ENCODE measurements at regions not wholly inside any gene's neighbourhood (a gene's known extent, or its start where the extent isn't known, plus 50 kb on each side); places are given as distances from the start of the nearest gene placed in this dataset.

DNA sequence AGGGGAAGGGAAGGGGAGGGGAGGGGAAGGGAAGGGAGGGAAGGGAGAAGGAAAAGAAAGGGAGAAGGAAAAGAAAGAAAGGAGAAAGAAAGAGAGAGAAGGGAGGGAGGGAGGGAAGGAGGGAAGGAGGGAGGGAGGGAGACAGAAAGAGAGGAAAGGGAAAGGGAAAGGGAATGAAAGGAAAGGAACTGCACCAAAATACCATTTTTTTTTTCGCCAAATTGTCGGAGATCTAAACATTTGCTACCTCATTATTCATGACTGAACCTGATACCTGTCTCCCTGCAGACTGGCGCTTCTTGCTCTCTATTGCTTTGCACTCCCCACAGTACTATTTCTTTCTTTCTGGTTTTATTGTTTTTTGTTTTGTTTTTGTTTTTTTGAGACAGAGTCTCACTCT, 117.3 kb upstream of the LGSN start:
- Mint-ChIP-seq H3K4me3 (ENCODE audit: unreplicated experiment) (no peak overlapping the region), H3K4me1 (ENCODE audit: low read depth, unreplicated experiment) (peaks cover 3% of the 10 kb centered on the region)

DNA sequence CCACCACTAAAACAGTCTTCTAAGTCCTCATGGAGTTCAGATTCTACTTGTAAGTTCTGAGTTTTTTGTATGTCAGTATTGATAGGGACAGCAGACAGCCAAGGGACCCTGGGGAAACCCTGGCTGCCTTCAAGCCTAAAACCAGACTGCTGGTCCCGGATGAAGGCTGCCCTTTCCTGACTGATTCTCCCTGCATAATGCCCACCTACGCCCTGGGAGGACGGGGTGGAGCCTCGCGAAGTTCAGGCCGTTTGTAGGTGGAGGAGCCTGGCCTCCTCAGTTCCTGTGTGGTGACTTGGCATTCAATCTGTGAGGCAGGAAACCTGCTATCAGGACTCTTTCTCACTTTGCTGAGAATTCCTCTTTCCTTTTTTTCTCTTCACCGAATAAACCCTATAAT, 120.3 kb upstream of the LGSN start:
- TF ChIP-seq, protein P1, sequence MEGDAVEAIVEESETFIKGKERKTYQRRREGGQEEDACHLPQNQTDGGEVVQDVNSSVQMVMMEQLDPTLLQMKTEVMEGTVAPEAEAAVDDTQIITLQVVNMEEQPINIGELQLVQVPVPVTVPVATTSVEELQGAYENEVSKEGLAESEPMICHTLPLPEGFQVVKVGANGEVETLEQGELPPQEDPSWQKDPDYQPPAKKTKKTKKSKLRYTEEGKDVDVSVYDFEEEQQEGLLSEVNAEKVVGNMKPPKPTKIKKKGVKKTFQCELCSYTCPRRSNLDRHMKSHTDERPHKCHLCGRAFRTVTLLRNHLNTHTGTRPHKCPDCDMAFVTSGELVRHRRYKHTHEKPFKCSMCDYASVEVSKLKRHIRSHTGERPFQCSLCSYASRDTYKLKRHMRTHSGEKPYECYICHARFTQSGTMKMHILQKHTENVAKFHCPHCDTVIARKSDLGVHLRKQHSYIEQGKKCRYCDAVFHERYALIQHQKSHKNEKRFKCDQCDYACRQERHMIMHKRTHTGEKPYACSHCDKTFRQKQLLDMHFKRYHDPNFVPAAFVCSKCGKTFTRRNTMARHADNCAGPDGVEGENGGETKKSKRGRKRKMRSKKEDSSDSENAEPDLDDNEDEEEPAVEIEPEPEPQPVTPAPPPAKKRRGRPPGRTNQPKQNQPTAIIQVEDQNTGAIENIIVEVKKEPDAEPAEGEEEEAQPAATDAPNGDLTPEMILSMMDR (IDR thresholded peaks at IDR 0.05; ENCODE audit: partially characterized antibody, unreplicated experiment): no peak
- H3K36me3 Mint-ChIP-seq (ENCODE audit: unreplicated experiment): no peaks in the 10 kb centered on the region
- peak; percentile 51 for DNase-seq
- no peak overlapping the region for H3K27ac Mint-ChIP-seq (ENCODE audit: unreplicated experiment)
- no peak overlapping the region for H3K4me3 Mint-ChIP-seq (ENCODE audit: unreplicated experiment)
- peaks cover 3% of the 10 kb centered on the region for H3K4me1 Mint-ChIP-seq (ENCODE audit: low read depth, unreplicated experiment)
- H3K27me3 Mint-ChIP-seq (ENCODE audit: unreplicated experiment): peaks cover 9% of the 10 kb centered on the region
- no peaks in the 10 kb centered on the region for H3K9me3 Mint-ChIP-seq (ENCODE audit: unreplicated experiment)

More for the DNA sequence above, 117.3 kb upstream of the LGSN start:
- Mint-ChIP-seq H3K27me3 (ENCODE audit: unreplicated experiment) (peaks cover 7% of the 10 kb centered on the region), H3K36me3 (ENCODE audit: unreplicated experiment) (no peaks in the 10 kb centered on the region), H3K9me3 (ENCODE audit: unreplicated experiment) (peaks cover 1% of the 10 kb centered on the region), H3K27ac (ENCODE audit: unreplicated experiment) (no peak overlapping the region)
- TF ChIP-seq, protein P1 (IDR thresholded peaks at IDR 0.05; ENCODE audit: partially characterized antibody, unreplicated experiment): no peak
- no peak for DNase-seq

DNA sequence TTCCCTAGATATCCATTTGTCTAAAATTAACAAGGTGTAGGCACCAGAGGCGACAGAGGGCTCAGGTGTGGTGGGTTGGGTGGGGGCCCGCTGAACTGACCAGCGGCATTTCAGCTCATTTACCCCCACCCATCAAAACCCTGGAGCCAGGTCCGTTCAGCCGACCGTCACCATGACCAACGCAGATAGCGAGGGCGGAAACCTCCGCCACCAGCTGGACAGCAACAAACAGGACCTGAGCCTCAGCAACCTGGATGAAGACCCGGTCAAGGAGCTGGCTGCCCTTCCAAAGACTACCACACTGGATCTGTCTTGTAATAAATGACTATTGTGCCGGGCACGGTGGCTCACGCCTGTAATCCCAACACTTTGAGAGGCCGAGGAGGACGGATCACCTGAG, 120.8 kb upstream of the LGSN start:
- Mint-ChIP-seq H3K27ac (ENCODE audit: unreplicated experiment) (no peak overlapping the region), H3K9me3 (ENCODE audit: unreplicated experiment) (no peaks in the 10 kb centered on the region), H3K27me3 (ENCODE audit: unreplicated experiment) (peaks cover 9% of the 10 kb centered on the region), H3K36me3 (ENCODE audit: unreplicated experiment) (no peaks in the 10 kb centered on the region), H3K4me3 (ENCODE audit: unreplicated experiment) (no peak overlapping the region), H3K4me1 (ENCODE audit: low read depth, unreplicated experiment) (peaks cover 3% of the 10 kb centered on the region)
- TF ChIP-seq, protein P1 (IDR thresholded peaks at IDR 0.05; ENCODE audit: partially characterized antibody, unreplicated experiment): no peak
- no peak for DNase-seq

DNA sequence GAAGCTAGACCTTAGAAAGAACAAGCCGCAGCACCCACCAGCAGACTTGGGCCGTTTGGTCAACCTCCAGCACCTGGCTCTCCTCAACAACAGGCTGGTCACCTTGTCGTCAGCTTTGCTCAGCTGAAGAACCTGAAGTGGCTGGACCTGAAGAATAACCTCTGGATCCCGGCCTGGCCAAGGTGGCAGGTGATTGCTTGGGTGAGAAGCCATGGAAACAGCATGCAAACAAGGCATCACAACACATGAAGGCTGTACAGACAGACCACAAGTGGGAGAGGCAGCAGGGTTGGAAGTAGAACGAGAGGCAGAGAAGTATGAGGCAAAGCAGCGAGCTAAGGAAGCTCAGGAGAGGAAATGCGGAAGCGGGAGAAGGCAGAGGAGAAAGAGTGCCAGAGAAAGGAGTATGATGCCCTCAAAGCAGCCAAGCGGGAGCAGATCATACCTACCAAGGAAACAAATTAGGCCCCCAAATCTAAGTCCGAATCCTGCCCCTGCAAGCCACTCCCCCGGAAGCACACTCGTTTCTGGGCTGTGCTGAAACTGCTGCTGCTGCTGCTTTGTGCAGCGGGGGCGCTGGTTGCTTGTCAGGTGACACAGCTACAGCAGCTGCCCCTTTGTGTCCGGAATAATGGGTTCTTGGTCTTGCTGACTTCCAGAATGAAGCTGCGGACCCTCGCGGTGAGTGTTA, 121.6 kb upstream of the LGSN start:
- Mint-ChIP-seq H3K27me3 (ENCODE audit: unreplicated experiment) (peaks cover 9% of the 10 kb centered on the region), H3K4me3 (ENCODE audit: unreplicated experiment) (no peak overlapping the region), H3K4me1 (ENCODE audit: low read depth, unreplicated experiment) (peaks cover 3% of the 10 kb centered on the region), H3K9me3 (ENCODE audit: unreplicated experiment) (no peaks in the 10 kb centered on the region), H3K36me3 (ENCODE audit: unreplicated experiment) (no peaks in the 10 kb centered on the region), H3K27ac (ENCODE audit: unreplicated experiment) (no peak overlapping the region)
- DNase-seq: no peak
- TF ChIP-seq, protein P1 (IDR thresholded peaks at IDR 0.05; ENCODE audit: partially characterized antibody, unreplicated experiment): no peak

DNA sequence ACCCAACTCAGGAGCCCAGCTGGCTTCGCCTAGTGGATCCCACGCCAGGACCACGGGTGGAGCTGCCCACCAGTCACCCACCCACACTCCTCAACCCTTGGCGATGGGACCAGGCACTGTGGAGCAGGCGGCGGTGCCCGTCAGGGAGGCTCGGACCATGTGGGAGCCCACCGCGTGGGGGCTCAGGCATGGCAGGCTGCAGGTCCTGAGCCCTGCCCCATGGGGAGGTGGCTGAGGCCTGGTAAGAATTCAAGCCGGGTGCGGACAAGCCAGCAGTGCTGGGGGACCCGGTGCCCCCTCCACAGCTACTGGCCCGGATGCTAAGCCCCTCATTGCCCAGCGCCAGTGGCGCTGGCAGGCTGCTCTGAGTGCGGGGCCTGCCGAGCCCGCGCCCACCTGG, 123.1 kb upstream of the LGSN start:
- no peak for DNase-seq
- H3K9me3 Mint-ChIP-seq (ENCODE audit: unreplicated experiment): no peaks in the 10 kb centered on the region
- no peak overlapping the region for H3K27ac Mint-ChIP-seq (ENCODE audit: unreplicated experiment)
- H3K4me1 Mint-ChIP-seq (ENCODE audit: low read depth, unreplicated experiment): peaks cover 3% of the 10 kb centered on the region
- no peak overlapping the region for H3K4me3 Mint-ChIP-seq (ENCODE audit: unreplicated experiment)
- TF ChIP-seq, protein P1 (IDR thresholded peaks at IDR 0.05; ENCODE audit: partially characterized antibody, unreplicated experiment): no peak
- no peaks in the 10 kb centered on the region for H3K36me3 Mint-ChIP-seq (ENCODE audit: unreplicated experiment)
- peaks cover 9% of the 10 kb centered on the region for H3K27me3 Mint-ChIP-seq (ENCODE audit: unreplicated experiment)

All from glutamatergic neuron (in vitro differentiated cells).